HEK293 (cell line): ENCODE measurements at regions not wholly inside any gene's neighbourhood (a gene's known extent, or its start where the extent isn't known, plus 50 kb on each side); places are given as distances from the start of the nearest gene placed in this dataset.

ENCODE experiments used
- CTCF ChIP-seq: fragments of 450-650 bp; formaldehyde crosslinking; IDR thresholded peaks from 2 replicates; pipeline ENCODE4 v1.5.1; 2016; ENCODE audit warnings: missing biosample characterization, missing genetic modification characterization
- SCRT2 ChIP-seq: fragments of 450-650 bp; formaldehyde crosslinking; IDR thresholded peaks from 2 replicates; pipeline ENCODE4 v1.5.1; 2016; ENCODE audit warnings: missing biosample characterization, missing genetic modification characterization
- ZBTB17 ChIP-seq: fragments of 450-650 bp; formaldehyde crosslinking; IDR thresholded peaks from 2 replicates; pipeline ENCODE4 v1.5.1; 2016; ENCODE audit warnings: missing biosample characterization, missing genetic modification characterization
- ZNF302 ChIP-seq: fragments of 450-650 bp; formaldehyde crosslinking; IDR thresholded peaks from 2 replicates; pipeline ENCODE4 v1.5.1; 2016; ENCODE audit warnings: missing biosample characterization, missing genetic modification characterization, low read depth
- ZNF350 ChIP-seq: fragments of 450-650 bp; formaldehyde crosslinking; IDR thresholded peaks from 2 replicates; pipeline ENCODE4 v1.5.0; 2017; ENCODE audit warnings: missing biosample characterization, mild to moderate bottlenecking, missing genetic modification characterization
- ZNF670 ChIP-seq: fragments of 450-650 bp; formaldehyde crosslinking; IDR thresholded peaks from 2 replicates; pipeline ENCODE4 v1.5.1; 2016; ENCODE audit warnings: missing biosample characterization, missing genetic modification characterization, low read depth
- ZNF843 ChIP-seq: fragments of 450-650 bp; formaldehyde crosslinking; IDR thresholded peaks from 2 replicates; pipeline ENCODE4 v1.5.1; 2016; ENCODE audit warnings: missing biosample characterization, missing genetic modification characterization

GRCh38 chr9:99513441-99514112, 291.5 kb downstream of the SEC61B start:
- TF ChIP-seq ZNF350: no peak
- no peak for TF ChIP-seq ZNF670 (tag by site-specific recombination)
- TF ChIP-seq CTCF (tag by site-specific recombination): no peak
- TF ChIP-seq SCRT2 (tag by site-specific recombination): no peak
- no peak for TF ChIP-seq ZNF843 (tag by site-specific recombination)
- TF ChIP-seq ZNF302 (tag by site-specific recombination): no peak
- no peak for TF ChIP-seq ZBTB17 (tag by site-specific recombination)
